Cerebellar cortex (tissue), 1 donor: ENCODE measurements at regions not wholly inside any gene's neighbourhood (a gene's known extent, or its start where the extent isn't known, plus 50 kb on each side); places are given as distances from the start of the nearest gene placed in this dataset.
A peak's percentile ranks its signal among the peaks of the same experiment; 100 is the strongest.

Experiments
- DNase-seq: peaks from one replicate; pipeline ENCODE4 v3.0.0-alpha.2; 2015; ENCODE audit warnings: low spot score

DNA sequence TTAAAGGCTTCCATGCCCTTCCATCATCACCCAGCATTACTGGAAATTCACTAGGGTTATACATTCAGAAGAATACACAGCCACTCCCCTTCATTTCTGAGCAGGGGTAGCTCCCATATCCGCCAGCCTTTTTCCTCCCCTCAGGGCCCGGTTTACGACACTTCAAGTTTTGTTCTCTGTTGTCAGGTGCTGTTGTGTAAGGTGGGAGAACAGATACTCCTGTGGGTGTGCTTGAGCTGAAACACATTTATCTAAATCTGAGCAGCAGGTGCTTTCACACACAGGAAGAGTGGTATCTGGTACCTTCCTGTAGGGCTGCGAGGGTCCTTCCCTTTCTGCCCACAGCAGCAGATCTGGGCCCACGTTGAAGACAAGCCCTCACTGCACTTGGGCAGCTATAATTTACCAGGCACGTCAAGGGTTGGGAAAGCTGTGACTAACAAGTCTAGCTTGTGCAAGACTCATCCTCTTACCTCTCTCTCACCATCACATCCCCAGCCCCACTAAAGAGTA lies 215.8 kb upstream of the RREB1 start:
- no peak for DNase-seq

DNA sequence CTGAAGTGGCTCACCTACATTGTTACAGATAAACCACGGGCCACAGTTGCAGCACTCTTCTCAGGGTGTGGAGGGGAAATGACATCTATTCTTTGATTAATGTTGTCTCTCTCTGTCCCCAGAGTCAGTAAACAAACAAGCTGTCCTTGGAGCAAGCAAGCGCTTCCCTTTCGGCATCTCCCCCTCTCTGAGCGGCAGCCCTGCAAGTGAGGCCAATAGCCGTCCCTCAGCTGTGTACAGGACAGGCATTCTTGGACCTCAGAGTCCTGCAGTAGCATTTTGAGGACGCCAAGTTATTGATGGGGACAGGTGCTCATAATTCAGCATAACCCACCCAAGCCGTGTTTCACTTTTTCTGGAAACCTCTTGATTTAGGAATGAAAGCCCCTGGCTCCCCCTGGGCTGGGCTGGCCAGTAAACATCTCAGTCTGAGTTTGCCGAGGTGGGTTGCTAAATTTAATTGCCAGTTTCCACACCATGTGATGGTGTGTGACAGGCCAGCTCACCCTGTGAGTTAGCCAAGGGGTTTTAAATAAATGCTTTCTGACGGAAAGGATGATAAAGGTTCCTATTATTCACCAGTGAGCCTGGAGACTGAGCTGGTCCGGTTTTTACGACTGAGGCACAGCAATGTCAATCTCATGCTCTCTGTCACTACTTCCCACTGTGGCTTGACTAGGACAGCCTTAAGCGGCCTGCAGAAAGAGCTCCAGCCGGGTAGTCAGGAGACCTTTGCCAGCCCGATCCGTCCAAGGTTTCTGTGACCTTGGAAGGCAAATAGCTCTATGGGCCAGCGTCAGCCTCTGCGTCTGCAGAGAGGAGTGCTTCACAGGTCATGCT lies 214.8 kb upstream of the RREB1 start:
- no peak for DNase-seq

DNA sequence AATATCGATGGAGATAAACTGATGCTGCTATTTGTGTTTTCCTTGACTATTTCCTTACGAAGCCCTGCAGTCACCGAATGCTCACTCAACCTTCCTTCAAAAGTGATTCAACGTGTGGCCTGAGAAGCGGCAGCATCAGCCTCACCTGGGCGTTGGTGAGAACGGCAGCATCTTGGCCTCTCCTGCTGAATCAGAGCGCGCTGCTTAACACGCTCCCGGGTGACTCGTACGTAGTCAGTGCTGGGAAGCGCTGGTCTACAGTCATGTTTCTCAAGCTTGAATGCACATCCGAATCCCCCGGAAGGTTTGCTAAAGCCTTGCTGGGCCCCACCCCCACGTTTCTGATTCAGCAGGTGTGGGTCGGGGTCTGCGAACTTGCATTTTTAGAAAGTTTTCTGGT lies 214.1 kb upstream of the RREB1 start:
- no peak for DNase-seq

- DNase-seq = no peak
Observed at GRCh38 chr6:6895929-6896328, 211.8 kb upstream of the RREB1 start.

DNA sequence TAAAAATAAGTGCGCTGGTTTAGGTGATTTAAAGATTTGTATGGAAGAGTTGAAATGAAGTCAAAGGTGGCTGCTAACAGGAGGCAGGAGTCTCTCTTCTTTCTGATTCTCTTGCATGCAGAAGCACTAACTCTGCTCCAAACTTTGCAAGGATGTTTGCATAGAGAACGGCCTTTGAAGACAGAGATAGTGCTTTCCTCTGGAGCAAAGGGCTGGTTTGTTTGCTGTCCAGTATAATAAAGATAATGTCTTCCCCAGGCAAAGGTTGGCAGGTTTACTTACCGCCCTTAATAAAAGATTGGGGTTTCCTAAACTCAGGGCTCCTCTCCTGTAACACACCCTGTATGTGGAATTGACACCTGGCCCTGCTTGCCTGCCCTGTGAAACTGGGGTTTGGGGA lies 210.6 kb upstream of the RREB1 start:
- DNase-seq = no peak

DNA sequence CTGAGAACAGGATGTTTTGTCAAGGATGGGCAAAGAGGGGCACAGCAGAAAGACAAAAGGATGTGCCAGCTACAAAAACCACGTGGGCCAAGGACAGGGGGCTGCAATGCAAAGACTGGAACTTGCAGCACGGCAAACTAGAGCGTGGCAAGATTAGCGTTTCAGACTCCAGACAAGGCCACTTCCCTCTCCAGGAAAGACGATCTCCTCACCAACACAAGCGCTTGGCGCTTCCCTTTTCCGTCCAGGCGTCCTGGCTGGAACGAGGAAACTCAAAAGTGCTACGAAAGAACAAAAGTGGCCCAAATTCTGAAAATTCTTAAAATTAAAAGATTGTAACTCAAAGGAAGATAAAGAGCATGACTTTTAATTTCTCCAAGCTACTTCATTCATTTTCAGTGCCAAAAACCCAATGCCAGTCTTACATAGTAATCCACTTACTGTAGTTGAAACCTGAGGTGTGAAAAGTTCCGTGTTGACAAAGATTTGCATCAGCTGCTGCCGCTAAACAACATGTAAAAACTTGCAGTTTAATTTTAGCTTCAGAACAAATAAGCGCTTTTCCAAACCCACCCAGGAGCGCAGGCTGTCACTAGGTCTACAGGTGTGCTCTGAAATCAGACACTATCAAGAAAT lies 207.1 kb upstream of the RREB1 start:
- DNase-seq = no peak

DNA sequence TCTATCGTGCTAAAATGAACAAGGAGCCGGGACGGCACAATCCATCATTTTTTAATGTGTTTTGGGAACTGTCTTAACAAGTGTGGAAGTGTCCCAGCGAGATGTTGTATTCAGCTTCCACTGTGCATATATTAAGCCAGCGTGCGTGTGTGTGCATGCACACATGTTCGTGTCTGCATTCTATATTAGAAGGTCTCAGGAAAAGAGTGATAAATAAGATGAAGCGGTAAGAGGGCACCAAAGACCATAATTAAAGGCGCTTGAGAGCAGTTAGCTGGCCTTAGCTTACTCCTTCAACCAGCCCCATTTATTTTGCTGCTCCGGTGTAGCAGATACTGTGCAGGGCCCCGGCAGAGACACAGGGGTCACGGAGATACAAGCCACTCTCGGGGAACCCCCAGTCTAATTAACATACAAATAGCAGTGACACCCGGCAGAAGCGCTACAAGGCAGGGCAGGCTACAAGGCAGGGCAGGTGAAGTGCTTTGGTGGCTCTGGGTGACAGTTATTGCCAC lies 206.5 kb upstream of the RREB1 start:
- DNase-seq = no peak

- DNase-seq = no peak
Observed at GRCh38 chr6:6901945-6902344, 205.8 kb upstream of the RREB1 start.

GRCh38 chr6:6905961-6906518 lies 201.7 kb upstream of the RREB1 start:
- no peak for DNase-seq

- DNase-seq = no peak
Observed at GRCh38 chr6:6906570-6907213, 201.1 kb upstream of the RREB1 start.

GRCh38 chr6:6907286-6907685 lies 200.5 kb upstream of the RREB1 start:
- no peak for DNase-seq

GRCh38 chr6:6908121-6908520 lies 199.6 kb upstream of the RREB1 start:
- DNase-seq = no peak

- DNase-seq = no peak
Observed at GRCh38 chr6:6909111-6909510, 198.7 kb upstream of the RREB1 start.

DNA sequence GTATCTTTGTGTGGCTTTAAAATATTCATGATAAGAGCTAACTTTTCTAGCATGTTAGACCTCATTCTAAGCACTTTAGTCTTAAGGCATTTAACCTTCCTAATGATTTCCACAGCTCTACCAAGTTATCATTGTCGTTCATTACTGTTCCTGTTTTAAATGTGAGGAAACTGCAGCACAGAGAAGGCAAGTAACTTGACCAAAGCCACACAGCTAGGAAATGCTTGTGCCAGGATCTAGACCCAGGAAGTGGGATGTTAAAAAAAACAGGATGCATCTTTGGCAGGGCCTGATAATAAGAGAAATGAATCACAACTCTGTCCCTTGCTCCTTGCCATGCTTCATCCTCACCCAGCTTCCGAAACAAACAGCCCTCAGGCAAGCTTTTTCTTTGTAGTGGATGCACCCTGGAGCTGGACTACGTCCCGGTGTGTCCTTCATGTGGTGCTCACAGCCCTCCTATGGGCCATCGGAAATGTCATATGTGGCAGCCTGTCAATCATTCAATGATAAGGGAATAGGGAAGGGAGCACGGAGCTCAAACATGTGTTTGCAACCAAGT lies 196.9 kb upstream of the RREB1 start:
- DNase-seq = no peak

- no peak for DNase-seq
Observed at GRCh38 chr6:6911391-6911790, 196.4 kb upstream of the RREB1 start.

- DNase-seq = no peak
Observed at GRCh38 chr6:6912817-6913744, 194.7 kb upstream of the RREB1 start.

DNA sequence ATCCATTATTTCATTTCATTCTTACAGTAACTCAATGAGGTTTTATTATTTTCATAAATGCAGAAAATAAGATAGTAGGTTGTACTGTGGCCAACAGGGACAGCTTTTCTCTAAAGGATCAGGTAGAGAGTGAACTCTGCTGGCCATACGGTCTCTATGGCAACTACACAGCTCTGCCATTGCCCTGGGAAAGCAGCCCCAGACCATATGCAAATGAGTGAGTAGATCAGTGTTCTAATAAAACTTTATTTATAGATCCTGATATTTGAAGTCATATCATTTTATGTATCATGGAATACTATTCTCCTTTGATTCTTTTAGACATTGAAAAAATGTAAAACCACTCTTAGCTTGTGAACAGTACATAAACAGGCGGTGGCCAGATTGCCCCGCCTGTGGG lies 192.5 kb upstream of the RREB1 start:
- DNase-seq = no peak

GRCh38 chr6:6915813-6916547 lies 191.8 kb upstream of the RREB1 start:
- DNase-seq = peak; percentile 25

DNA sequence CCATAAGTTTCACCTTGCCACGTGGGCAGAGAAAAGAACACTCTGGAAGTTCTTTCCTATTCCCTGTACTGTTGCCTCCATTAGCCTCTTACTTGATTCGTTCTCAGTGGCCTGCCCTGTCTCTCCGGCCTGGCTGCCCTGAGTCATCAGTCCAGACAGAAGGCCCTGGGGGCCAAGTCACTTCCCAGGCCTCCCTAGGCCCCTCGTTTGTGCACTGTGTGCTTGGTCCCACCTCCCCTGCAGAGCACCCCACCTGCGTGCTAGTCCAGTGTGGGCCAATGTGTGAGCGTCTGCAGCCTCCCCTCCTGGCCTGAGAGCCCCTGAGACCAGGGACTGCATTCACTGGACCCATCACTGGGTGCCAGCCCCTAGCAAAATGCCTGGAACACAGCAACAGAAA lies 191.2 kb upstream of the RREB1 start:
- DNase-seq = no peak
